ENCODE measurements at regions not wholly inside any gene's neighbourhood (a gene's known extent, or its start where the extent isn't known, plus 50 kb on each side); places are given as distances from the start of the nearest gene placed in this dataset.

DNA sequence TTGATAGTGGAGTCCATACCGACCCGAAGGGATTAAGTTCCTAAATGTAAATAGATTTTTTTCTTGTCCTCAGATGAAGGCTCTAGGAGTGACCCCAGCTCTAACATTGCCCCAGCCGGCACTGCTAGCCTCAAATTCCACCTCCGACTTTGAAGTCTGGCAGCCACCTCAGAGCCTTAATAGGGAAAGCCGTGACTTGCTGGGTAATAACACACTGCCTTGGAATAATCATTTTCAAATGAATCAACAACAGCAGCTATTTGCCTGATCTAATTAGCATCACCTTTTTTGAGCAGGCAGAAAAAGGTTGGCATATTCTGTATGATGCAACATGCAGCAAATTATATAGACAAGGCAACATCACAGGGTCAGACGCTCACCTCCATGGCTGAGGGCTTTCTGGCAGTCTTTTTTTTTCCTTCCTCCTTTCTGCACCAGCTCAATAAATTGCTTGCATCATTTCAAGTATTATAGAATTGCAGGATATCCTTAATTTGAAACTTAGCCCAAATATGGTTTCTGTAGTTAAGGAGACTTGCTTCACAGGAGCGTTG is 276.5 kb upstream of the ATP5MC3 start:
- FAIRE-seq, result no peak
- Histone ChIP-seq H3K4me1 (no peaks in the 10 kb centered on the region), H3K4me2 (no peak overlapping the region), H3K4me3 (no peak overlapping the region), H3K27ac (no peak overlapping the region), H3K9me3 (no peaks in the 10 kb centered on the region)
- ATAC-seq, result no peak
- ChIA-PET POLR2A (no interaction called here), CTCF (no interaction called here)
- WGBS (ENCODE audit: missing lambda C conversion rate), result 20% methylated on average over 7 of the region's 7 CpGs
- no peak for TF ChIP-seq HEYL (CRISPR knock-in tag; IDR thresholded peaks at IDR 0.05)
- no peak for TF ChIP-seq SREBF2 (IDR thresholded peaks at IDR 0.05)
- TF ChIP-seq CBX2 (IDR thresholded peaks at IDR 0.05; ENCODE audit: borderline replicate concordance, low read depth), result no peak
- TF ChIP-seq EP300 (IDR thresholded peaks at IDR 0.05), result no peak
- no peak for TF ChIP-seq TFCP2L1 (CRISPR knock-in tag; IDR thresholded peaks at IDR 0.05)
- TF ChIP-seq POLR2A (IDR thresholded peaks at IDR 0.05; ENCODE audit: low read length), result no peak
- TF ChIP-seq CEBPB (IDR thresholded peaks at IDR 0.05), result no peak
- TF ChIP-seq NPAS2 (CRISPR knock-in tag; IDR thresholded peaks at IDR 0.05; ENCODE audit: borderline replicate concordance), result no peak
- no peak for TF ChIP-seq HOXA7 (CRISPR knock-in tag; IDR thresholded peaks at IDR 0.05)
- TF ChIP-seq, protein P1, sequence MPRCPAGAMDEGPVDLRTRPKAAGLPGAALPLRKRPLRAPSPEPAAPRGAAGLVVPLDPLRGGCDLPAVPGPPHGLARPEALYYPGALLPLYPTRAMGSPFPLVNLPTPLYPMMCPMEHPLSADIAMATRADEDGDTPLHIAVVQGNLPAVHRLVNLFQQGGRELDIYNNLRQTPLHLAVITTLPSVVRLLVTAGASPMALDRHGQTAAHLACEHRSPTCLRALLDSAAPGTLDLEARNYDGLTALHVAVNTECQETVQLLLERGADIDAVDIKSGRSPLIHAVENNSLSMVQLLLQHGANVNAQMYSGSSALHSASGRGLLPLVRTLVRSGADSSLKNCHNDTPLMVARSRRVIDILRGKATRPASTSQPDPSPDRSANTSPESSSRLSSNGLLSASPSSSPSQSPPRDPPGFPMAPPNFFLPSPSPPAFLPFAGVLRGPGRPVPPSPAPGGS (IDR thresholded peaks at IDR 0.05), result no peak
- no peak for DNase-seq (ENCODE audit: low read depth in 1 of 2, low spot score in 1 of 2)

DNA sequence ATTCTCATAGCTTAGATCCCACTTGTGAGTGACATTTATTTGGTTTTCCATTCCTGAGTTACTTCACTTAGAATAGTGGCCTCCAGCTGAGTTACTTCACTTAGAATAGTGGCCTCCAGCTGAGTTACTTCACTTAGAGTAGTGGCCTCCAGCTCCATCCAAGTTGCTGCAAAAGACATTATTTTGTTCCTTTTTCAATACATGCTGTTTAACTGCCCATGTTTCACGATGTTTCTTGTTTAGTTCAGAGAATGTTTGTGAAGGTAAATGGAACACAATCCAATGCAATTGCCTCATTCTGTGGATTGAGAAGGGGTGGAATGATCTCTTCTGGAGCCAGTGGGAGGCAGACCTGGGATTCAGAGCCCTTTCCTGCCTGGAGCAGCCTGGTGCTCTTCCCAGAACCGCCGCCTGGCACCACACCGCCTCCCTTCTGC is 273.5 kb upstream of the ATP5MC3 start:
- ATAC-seq (no peak), FAIRE-seq (no peak), DNase-seq (ENCODE audit: low read depth in 1 of 2, low spot score in 1 of 2) (no peak)
- H3K4me1 ChIP-seq, result no peaks in the 10 kb centered on the region
- H3K9me3 ChIP-seq, result no peaks in the 10 kb centered on the region
- H3K4me3 ChIP-seq, result no peak overlapping the region
- CTCF ChIA-PET, result interaction anchor here (0.6 kb wide), 1 partner anchor 992 kb away, joined by 4 read pairs; no protein-coding TSS in a partner anchor
- no peak for TF ChIP-seq BHLHE40 (IDR thresholded peaks at IDR 0.05; ENCODE audit: low read depth, low read length)
- TF ChIP-seq, protein P2, sequence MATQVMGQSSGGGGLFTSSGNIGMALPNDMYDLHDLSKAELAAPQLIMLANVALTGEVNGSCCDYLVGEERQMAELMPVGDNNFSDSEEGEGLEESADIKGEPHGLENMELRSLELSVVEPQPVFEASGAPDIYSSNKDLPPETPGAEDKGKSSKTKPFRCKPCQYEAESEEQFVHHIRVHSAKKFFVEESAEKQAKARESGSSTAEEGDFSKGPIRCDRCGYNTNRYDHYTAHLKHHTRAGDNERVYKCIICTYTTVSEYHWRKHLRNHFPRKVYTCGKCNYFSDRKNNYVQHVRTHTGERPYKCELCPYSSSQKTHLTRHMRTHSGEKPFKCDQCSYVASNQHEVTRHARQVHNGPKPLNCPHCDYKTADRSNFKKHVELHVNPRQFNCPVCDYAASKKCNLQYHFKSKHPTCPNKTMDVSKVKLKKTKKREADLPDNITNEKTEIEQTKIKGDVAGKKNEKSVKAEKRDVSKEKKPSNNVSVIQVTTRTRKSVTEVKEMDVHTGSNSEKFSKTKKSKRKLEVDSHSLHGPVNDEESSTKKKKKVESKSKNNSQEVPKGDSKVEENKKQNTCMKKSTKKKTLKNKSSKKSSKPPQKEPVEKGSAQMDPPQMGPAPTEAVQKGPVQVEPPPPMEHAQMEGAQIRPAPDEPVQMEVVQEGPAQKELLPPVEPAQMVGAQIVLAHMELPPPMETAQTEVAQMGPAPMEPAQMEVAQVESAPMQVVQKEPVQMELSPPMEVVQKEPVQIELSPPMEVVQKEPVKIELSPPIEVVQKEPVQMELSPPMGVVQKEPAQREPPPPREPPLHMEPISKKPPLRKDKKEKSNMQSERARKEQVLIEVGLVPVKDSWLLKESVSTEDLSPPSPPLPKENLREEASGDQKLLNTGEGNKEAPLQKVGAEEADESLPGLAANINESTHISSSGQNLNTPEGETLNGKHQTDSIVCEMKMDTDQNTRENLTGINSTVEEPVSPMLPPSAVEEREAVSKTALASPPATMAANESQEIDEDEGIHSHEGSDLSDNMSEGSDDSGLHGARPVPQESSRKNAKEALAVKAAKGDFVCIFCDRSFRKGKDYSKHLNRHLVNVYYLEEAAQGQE (IDR thresholded peaks at IDR 0.05), result no peak
- no peak for TF ChIP-seq EHMT2 (IDR thresholded peaks at IDR 0.05; ENCODE audit: low read depth)
- no peak for TF ChIP-seq KDM5A (IDR thresholded peaks at IDR 0.05)
- no peak for TF ChIP-seq FOSB (CRISPR knock-in tag; IDR thresholded peaks at IDR 0.05)
- no peak for TF ChIP-seq PHF8 (IDR thresholded peaks at IDR 0.05; ENCODE audit: borderline replicate concordance, low read depth)
- TF ChIP-seq, protein P1 (IDR thresholded peaks at IDR 0.05), result no peak
- TF ChIP-seq RARB (CRISPR knock-in tag; IDR thresholded peaks at IDR 0.05), result no peak
- TF ChIP-seq, protein P3, sequence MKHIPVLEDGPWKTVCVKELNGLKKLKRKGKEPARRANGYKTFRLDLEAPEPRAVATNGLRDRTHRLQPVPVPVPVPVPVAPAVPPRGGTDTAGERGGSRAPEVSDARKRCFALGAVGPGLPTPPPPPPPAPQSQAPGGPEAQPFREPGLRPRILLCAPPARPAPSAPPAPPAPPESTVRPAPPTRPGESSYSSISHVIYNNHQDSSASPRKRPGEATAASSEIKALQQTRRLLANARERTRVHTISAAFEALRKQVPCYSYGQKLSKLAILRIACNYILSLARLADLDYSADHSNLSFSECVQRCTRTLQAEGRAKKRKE (CRISPR knock-in tag; IDR thresholded peaks at IDR 0.05; ENCODE audit: low read depth), result no peak
- no peak for TF ChIP-seq NPAS2 (CRISPR knock-in tag; IDR thresholded peaks at IDR 0.05; ENCODE audit: borderline replicate concordance)
- TF ChIP-seq FOSL2 (IDR thresholded peaks at IDR 0.05), result no peak
- no peak for TF ChIP-seq FOSL2 (CRISPR knock-in tag; IDR thresholded peaks at IDR 0.05)
- TF ChIP-seq NFE2L2 (conservative IDR thresholded peaks at IDR 0.05; ENCODE audit: low read length), result no peak
- TF ChIP-seq MYC (IDR thresholded peaks at IDR 0.05; ENCODE audit: borderline replicate concordance, low read length), result no peak
- no peak for TF ChIP-seq NR3C1 (IDR thresholded peaks at IDR 0.05)
- TF ChIP-seq TP53 (CRISPR knock-in tag; IDR thresholded peaks at IDR 0.05), result no peak
- TF ChIP-seq HDAC2 (IDR thresholded peaks at IDR 0.05), result no peak
- no peak overlapping the region for H3K27ac ChIP-seq
- H3K4me2 ChIP-seq, result no peak overlapping the region
- POLR2A ChIA-PET, result no interaction called here
- WGBS (ENCODE audit: missing lambda C conversion rate), result 55% methylated on average over 4 of the region's 4 CpGs
